ENCODE measurements at regions not wholly inside any gene's neighbourhood (a gene's known extent, or its start where the extent isn't known, plus 50 kb on each side); places are given as distances from the start of the nearest gene placed in this dataset.

- 54 to 86% methylated on average over 1 to 2 of the region's 2 CpGs for WGBS, 2 donors (ENCODE audit: low coverage in 1 of 2)
- no peak for ATAC-seq
- H3K9me3 ChIP-seq = no peaks in the 10 kb centered on the region
- no peak overlapping the region for H3K4me3 ChIP-seq
- H3K27ac ChIP-seq = no peak overlapping the region
- H3K27me3 ChIP-seq = no peaks in the 10 kb centered on the region
- no peaks in the 10 kb centered on the region for H3K36me3 ChIP-seq
- TF ChIP-seq POLR2AphosphoS5 (IDR thresholded peaks at IDR 0.05) (no peak), EP300 (IDR thresholded peaks at IDR 0.05) (no peak), POLR2A (IDR thresholded peaks at IDR 0.05) (no peak), CTCF (IDR thresholded peaks at IDR 0.05) (no peak)
- H3K4me1 ChIP-seq = no peaks in the 10 kb centered on the region
Observed at GRCh38 chr12:25419595-25419994, 133.5 kb downstream of the LMNTD1 start.

- TF ChIP-seq POLR2AphosphoS5 (IDR thresholded peaks at IDR 0.05) (no peak), CTCF (IDR thresholded peaks at IDR 0.05) (no peak), EP300 (IDR thresholded peaks at IDR 0.05) (no peak), POLR2A (IDR thresholded peaks at IDR 0.05) (no peak)
- no peaks in the 10 kb centered on the region for H3K4me1 ChIP-seq
- H3K27ac ChIP-seq = no peak overlapping the region
- no peaks in the 10 kb centered on the region for H3K36me3 ChIP-seq
- H3K9me3 ChIP-seq = no peaks in the 10 kb centered on the region
- WGBS, 2 donors (ENCODE audit: low coverage in 1 of 2) = 88 to 90% methylated on average over 3 of the region's 3 CpGs
- no peak overlapping the region for H3K4me3 ChIP-seq
- ATAC-seq = no peak
- H3K27me3 ChIP-seq = no peaks in the 10 kb centered on the region
Observed at GRCh38 chr12:25417071-25417470, 136.0 kb downstream of the LMNTD1 start.

GRCh38 chr12:25416516-25416915 is 136.6 kb downstream of the LMNTD1 start:
- Histone ChIP-seq H3K27me3 (no peaks in the 10 kb centered on the region), H3K4me3 (no peak overlapping the region), H3K4me1 (no peaks in the 10 kb centered on the region), H3K36me3 (no peaks in the 10 kb centered on the region), H3K9me3 (no peaks in the 10 kb centered on the region), H3K27ac (no peak overlapping the region)
- WGBS, 2 donors (ENCODE audit: low coverage in 1 of 2) = 46 to 60% methylated on average over 4 of the region's 4 CpGs
- TF ChIP-seq POLR2A (IDR thresholded peaks at IDR 0.05) = no peak
- TF ChIP-seq CTCF (IDR thresholded peaks at IDR 0.05) = no peak
- TF ChIP-seq EP300 (IDR thresholded peaks at IDR 0.05) = no peak
- no peak for TF ChIP-seq POLR2AphosphoS5 (IDR thresholded peaks at IDR 0.05)
- ATAC-seq = no peak

- TF ChIP-seq POLR2A (IDR thresholded peaks at IDR 0.05) (no peak), EP300 (IDR thresholded peaks at IDR 0.05) (no peak), POLR2AphosphoS5 (IDR thresholded peaks at IDR 0.05) (no peak), CTCF (IDR thresholded peaks at IDR 0.05) (no peak)
- no peaks in the 10 kb centered on the region for H3K27me3 ChIP-seq
- no peak overlapping the region for H3K4me3 ChIP-seq
- H3K36me3 ChIP-seq = no peaks in the 10 kb centered on the region
- H3K9me3 ChIP-seq = no peaks in the 10 kb centered on the region
- WGBS, 2 donors (ENCODE audit: low coverage in 1 of 2) = 82 to 85% methylated on average over 5 of the region's 5 CpGs
- no peak overlapping the region for H3K27ac ChIP-seq
- no peaks in the 10 kb centered on the region for H3K4me1 ChIP-seq
- ATAC-seq = no peak
Observed at GRCh38 chr12:25415004-25415403, 138.1 kb downstream of the LMNTD1 start.

- no peaks in the 10 kb centered on the region for H3K4me1 ChIP-seq
Observed at GRCh38 chr12:25412735-25413134, 140.3 kb downstream of the LMNTD1 start.

More at GRCh38 chr12:25412735-25413134, 140.3 kb downstream of the LMNTD1 start:
- Histone ChIP-seq H3K36me3 (no peaks in the 10 kb centered on the region), H3K27me3 (no peaks in the 10 kb centered on the region), H3K27ac (no peak overlapping the region), H3K4me3 (no peak overlapping the region), H3K9me3 (no peaks in the 10 kb centered on the region)
- TF ChIP-seq CTCF (IDR thresholded peaks at IDR 0.05) = no peak
- no peak for TF ChIP-seq EP300 (IDR thresholded peaks at IDR 0.05)
- TF ChIP-seq POLR2AphosphoS5 (IDR thresholded peaks at IDR 0.05) = no peak
- TF ChIP-seq POLR2A (IDR thresholded peaks at IDR 0.05) = no peak
- ATAC-seq = no peak
- WGBS, 2 donors (ENCODE audit: low coverage in 1 of 2) = 71 to 81% methylated on average over 3 of the region's 3 CpGs
